LNCaP clone FGC (cell line): ENCODE measurements at regions not wholly inside any gene's neighbourhood (a gene's known extent, or its start where the extent isn't known, plus 50 kb on each side); places are given as distances from the start of the nearest gene placed in this dataset.
"Not testable (repeated sequence)": the region's sequence is repeated elsewhere in the genome, so short reads cannot be mapped to it uniquely, and the experiment has no call there.

Source experiments
- DNase-seq: peaks from one replicate; pipeline ENCODE4 v3.0.0-alpha.2; 2011; ENCODE audit warnings: low read depth
- H3K4me3 ChIP-seq: 2 replicates; pipeline ENCODE4 v1.5.1; 2011; ENCODE audit warnings: mild to moderate bottlenecking, low read depth, low read length, control low read depth
- TF ChIP-seq, protein P1 (sequence below): IDR thresholded peaks from 2 replicates; pipeline ENCODE4 v1.5.1; 2012; ENCODE audit warnings: mild to moderate bottlenecking; ENCODE audit not compliant: control insufficient read depth, insufficient read depth; ENCODE audit errors: extremely low read depth

DNA sequence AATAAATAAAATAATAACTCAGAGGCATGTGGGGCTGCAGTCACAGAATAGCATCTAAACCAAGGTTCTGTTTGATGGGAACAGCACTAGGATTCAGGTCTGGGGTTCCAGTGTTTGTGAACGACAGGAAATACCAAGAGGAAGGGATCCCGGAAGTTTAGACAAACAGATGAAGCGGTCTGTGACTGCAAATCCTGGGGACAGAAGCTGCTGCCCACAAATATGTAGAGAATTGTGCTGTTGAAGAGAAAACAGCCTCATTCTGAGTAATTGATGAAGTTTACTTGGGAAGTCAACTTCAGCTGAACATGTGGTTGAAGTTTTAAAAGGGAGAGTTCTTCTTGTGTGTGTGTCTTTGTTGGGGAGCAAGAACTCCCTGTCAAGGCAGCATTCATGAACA, 98.4 kb upstream of the TBX5 start:
- TF ChIP-seq, protein P1, sequence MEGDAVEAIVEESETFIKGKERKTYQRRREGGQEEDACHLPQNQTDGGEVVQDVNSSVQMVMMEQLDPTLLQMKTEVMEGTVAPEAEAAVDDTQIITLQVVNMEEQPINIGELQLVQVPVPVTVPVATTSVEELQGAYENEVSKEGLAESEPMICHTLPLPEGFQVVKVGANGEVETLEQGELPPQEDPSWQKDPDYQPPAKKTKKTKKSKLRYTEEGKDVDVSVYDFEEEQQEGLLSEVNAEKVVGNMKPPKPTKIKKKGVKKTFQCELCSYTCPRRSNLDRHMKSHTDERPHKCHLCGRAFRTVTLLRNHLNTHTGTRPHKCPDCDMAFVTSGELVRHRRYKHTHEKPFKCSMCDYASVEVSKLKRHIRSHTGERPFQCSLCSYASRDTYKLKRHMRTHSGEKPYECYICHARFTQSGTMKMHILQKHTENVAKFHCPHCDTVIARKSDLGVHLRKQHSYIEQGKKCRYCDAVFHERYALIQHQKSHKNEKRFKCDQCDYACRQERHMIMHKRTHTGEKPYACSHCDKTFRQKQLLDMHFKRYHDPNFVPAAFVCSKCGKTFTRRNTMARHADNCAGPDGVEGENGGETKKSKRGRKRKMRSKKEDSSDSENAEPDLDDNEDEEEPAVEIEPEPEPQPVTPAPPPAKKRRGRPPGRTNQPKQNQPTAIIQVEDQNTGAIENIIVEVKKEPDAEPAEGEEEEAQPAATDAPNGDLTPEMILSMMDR, result no peak
- no peak for DNase-seq
- no peak overlapping the region for H3K4me3 ChIP-seq

DNA sequence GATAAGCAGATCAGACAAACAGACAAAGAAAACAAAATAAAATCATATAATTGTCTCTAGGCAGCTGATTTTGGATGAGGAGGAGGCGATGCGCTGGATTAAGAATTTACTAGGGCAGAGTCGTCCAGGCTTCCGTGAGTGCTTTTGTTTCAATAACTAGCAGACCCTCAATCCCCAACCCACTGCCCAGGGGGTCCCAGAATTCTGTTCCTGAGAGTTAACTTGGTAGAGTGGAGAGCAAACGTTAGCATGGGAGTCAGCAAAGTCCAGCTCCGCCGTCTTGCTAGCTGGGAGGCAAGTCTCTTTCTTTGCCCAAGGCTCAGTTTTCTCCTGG, 95.5 kb upstream of the TBX5 start:
- no peak overlapping the region for H3K4me3 ChIP-seq

DNA sequence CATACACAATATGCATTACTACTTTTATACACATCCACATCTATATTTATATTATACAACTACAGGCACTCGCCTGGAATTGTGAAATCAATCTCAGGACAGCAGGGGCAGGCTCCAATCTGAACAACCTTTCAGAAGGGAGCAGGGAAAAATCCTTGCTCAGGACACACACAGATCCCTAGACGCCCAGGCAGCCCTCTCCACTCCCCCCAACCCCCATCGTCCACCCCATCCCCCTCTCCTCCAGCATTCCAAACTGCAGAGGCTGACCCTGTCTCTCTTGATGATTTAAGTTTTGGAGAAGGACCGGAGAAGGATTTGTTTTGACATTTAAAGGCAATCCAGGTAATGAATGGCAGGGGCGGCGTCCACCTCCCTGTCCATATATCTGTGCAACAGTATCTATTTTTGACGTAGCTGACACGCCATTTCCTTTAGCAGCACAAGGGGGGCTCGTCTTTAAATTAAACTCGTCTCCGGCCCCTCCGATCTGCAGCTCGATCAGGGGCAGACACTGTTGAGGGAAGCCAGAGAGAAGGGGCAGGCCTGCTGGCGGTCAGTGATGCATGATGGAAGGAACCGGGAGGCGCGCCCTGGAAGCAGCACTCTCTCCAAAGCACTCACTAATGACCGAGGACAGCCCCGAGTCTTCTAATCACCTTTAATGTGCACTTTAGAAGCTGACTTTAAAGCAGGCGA, 95.0 kb upstream of the TBX5 start:
- TF ChIP-seq, protein P1, result no peak

More for the DNA sequence above, 95.5 kb upstream of the TBX5 start:
- TF ChIP-seq, protein P1, result no peak
- no peak for DNase-seq

DNA sequence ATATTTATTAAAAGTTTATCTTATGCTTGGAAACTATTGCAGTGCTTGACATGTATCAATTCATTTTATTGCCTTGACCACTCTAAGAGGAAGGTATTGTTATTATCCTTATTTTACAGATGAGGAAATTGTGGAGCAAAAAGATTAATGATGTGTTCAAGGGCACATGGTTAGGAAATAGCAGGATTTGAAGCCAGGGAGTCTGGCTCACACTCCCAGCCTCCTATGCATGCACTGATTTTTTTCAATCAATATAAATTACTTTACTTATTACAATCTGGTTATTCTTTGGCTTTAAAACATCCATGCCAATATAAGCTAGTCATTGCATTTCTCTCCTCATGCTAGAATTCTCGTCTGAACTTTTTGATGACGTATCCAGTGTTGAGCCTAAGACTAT, 94.2 kb upstream of the TBX5 start:
- DNase-seq, result no peak
- H3K4me3 ChIP-seq, result no peak overlapping the region
- TF ChIP-seq, protein P1, result no peak

More for the DNA sequence above, 95.0 kb upstream of the TBX5 start:
- no peak overlapping the region for H3K4me3 ChIP-seq
- no peak for DNase-seq

DNA sequence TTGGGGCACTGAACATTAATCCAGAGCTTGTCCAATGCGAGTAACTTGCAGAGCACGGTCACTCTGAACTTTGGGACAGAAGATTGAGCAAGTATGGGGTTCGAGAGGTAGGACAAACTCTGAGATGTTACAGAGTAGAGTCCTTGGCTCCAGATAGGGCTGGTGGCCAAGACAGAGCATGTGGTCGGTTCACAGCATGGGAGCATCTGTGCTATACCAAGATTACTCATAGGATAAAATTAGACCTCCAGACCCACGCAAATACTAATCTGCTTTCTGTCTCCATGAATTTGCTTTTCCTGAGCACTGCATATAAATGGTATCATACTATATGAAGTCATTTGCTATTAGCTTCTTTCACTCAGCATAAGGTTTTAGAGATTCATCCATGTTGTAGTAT, 93.4 kb upstream of the TBX5 start:
- no peak for DNase-seq
- no peak overlapping the region for H3K4me3 ChIP-seq
- TF ChIP-seq, protein P1, result no peak

DNA sequence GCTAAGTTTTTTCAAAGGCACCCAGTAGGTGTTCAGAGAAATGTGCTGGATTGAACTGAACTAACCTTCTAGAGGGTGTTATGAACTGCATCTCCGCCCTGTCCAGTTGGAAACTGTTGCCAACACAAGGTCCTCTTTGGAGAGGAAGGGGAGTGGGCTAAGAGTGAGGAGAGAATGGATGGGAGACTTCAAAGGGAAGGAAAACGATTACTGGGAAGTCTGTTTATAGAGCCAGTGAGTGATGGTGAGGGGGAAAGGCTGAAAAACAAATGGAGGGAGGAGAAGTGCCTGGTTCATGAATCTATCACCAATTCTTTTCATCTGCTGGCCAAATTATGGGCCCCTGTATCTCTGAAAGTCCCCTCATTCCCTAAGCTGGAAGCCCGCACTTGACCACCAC, 86.0 kb upstream of the TBX5 start:
- TF ChIP-seq, protein P1, result no peak
- DNase-seq, result no peak
- H3K4me3 ChIP-seq, result no peak overlapping the region

DNA sequence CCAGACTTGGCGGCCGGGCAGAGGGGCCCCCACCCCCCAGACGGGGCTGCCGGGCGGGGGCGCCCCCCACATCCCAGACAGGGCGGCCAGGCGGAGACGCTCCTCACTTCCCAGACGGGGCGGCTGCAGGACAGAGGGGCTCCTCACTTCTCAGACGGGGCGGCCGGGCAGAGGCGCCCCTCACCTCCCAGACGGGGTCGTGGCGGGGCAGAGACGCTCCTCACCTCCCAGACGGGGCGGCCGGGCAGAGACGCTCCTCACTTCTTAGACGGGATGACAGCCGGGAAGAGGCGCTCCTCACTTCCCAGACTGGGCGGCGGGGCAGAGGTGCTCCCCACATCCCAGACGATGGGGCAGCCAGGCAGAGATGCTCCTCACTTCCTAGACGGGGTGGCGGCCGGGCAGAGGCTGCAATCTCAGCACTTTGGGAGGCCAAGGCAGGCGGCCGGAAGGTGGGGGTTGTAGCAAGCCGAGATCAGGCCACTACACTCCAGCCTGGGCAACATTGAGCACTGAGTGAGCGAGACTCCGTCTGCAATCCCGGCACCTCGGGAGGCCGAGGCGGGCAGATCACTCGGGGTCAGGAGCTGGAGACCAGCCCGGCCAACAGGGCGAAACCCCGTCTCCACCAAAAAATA, 79.0 kb upstream of the TBX5 start:
- DNase-seq, H3K4me3 ChIP-seq: not testable (repeated sequence)
